ENCODE measurements at regions not wholly inside any gene's neighbourhood (a gene's known extent, or its start where the extent isn't known, plus 50 kb on each side); places are given as distances from the start of the nearest gene placed in this dataset.
"Not testable (repeated sequence)": the region's sequence is repeated elsewhere in the genome, so short reads cannot be mapped to it uniquely, and the experiment has no call there.

DNA sequence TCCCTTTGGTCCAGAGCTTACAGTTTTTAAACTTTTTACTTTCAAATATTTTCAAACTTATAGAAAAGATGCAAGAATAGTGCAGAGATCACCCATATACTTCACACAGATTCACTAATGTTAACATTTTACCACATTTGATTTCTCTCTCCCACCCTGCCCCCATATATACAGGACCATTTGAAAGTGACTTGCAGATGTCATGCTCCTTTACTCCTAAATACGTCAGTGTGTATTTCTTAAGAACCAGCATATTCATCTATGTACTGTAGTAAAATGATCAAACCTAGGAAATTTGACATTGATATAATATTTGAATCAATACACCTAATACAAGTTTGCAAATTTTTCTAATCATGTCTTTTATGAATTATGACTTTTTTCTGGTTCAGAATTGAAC lies 100.4 kb upstream of the CHD1 start (continued):
- TF ChIP-seq, protein P1, sequence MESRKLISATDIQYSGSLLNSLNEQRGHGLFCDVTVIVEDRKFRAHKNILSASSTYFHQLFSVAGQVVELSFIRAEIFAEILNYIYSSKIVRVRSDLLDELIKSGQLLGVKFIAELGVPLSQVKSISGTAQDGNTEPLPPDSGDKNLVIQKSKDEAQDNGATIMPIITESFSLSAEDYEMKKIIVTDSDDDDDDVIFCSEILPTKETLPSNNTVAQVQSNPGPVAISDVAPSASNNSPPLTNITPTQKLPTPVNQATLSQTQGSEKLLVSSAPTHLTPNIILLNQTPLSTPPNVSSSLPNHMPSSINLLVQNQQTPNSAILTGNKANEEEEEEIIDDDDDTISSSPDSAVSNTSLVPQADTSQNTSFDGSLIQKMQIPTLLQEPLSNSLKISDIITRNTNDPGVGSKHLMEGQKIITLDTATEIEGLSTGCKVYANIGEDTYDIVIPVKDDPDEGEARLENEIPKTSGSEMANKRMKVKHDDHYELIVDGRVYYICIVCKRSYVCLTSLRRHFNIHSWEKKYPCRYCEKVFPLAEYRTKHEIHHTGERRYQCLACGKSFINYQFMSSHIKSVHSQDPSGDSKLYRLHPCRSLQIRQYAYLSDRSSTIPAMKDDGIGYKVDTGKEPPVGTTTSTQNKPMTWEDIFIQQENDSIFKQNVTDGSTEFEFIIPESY (IDR thresholded peaks at IDR 0.05; ENCODE audit: extremely low read depth, insufficient replicate concordance, low read length), result no peak
- TF ChIP-seq POLR2AphosphoS5 (IDR thresholded peaks at IDR 0.05; ENCODE audit: low read depth, low read length), result no peak
- no peak for TF ChIP-seq EZH2 (IDR thresholded peaks at IDR 0.05)
- no peak for TF ChIP-seq CBX3 (IDR thresholded peaks at IDR 0.05; ENCODE audit: low read depth)

DNA sequence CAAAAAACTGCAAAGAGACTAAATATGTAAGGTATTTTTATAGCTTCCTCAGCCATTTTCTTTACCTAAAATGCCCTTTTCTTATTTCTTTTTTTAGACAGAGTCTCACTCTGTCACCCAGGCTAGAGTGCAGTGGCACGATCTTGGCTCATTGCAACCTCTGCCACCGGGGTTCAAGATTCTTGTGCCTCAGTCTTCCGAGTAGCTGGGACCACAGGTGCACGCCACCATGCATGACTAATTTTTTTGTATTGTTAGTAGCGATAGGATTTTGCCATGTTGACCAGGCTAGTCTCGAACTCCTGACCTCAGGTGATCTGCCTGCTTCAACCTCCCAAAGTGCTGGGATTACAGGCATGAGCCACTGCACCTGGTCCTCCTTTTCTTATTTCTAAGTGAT lies 99.4 kb upstream of the CHD1 start:
- H3K9ac ChIP-seq (ENCODE audit: low read length); CTCF ChIA-PET; H3K27ac ChIP-seq (ENCODE audit: low read depth, low read length); H3K9me2 ChIP-seq (ENCODE audit: insufficient read depth); intact Hi-C loops (cut with micrococcal nuclease); H3K36me3 ChIP-seq (ENCODE audit: control insufficient read depth in 1 of 2, insufficient read depth in 2 of 2, low read length in 2 of 2); H3K9me3 ChIP-seq (ENCODE audit: control insufficient read depth in 1 of 2, insufficient read depth in 1 of 2, low read depth in 1 of 2, low read length in 2 of 2); H2AFZ ChIP-seq (ENCODE audit: low read depth, low read length, poor library complexity, severe bottlenecking); RAD21 ChIA-PET (ENCODE audit: low non-redundant PET in 1 of 2, low total read pairs in 2 of 2, uncharacterized antibody in 2 of 2, unreplicated experiment in 2 of 2); H3K4me2 ChIP-seq (ENCODE audit: low read length); BruUV-seq (replicated peaks); H4K20me1 ChIP-seq (ENCODE audit: insufficient read depth); DNase-seq (ENCODE audit: low read depth, low spot score); H3K4me1 ChIP-seq (ENCODE audit: control insufficient read depth in 1 of 2, insufficient read depth in 2 of 2, low read length in 2 of 2); H3K4me3 ChIP-seq (replicated peaks in 1 of 2; ENCODE audit: low read depth in 1 of 2, low read length in 2 of 2); ATAC-seq; H3K79me2 ChIP-seq (ENCODE audit: insufficient read depth, low read length); H3K27me3 ChIP-seq (ENCODE audit: insufficient read depth, low read length): not testable (repeated sequence)
- POLR2A ChIA-PET, result interaction anchor here (1.1 kb wide), 1 partner anchor 8 kb away, joined by 3 read pairs; no protein-coding TSS in a partner anchor

DNA sequence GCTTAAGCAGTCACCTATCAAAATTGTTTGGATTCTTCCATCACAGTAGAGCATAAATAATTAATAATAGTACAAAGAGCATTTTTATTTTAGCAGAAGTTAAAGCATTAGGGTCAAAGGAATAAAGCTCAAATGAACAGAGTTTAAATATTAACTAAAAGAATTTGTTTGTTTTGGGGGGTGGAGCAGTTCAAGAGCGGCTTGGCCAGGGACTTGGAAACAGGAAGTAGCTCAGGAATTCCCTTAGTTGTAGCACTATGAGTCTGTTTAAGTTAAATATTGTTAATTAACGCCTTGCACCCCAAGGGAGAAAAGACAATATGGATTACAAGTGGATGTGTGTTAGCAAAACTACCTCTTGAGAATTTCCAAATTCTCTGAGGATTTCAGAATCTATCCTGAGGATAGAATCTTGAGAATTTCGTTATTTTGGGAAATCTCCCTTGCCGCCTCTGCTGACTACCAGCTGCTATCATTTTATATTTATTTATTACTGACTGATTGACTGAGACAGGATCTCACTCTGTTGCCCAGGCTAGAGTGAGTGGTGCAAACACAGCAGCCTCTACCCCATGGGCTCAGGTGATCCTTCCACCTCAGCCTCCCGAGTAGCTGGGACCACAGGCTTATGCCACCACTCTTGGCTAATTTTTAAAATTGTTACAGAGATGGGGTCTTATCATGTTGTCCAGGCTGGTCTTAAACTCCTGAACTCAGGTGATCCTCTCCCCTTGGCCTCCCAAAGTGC lies 96.7 kb upstream of the CHD1 start:
- ATAC-seq (no peak), DNase-seq (ENCODE audit: low read depth, low spot score) (no peak)
- Histone ChIP-seq H3K9ac (ENCODE audit: low read length) (no peak overlapping the region), H3K27me3 (ENCODE audit: insufficient read depth, low read length) (no peaks in the 10 kb centered on the region), H3K27ac (ENCODE audit: low read depth, low read length) (no peak overlapping the region), H3K79me2 (ENCODE audit: insufficient read depth, low read length) (no peaks in the 10 kb centered on the region), H3K4me1 (ENCODE audit: control insufficient read depth in 1 of 2, insufficient read depth in 2 of 2, low read length in 2 of 2) (peaks cover 11 to 12% of the 10 kb centered on the region in 2 experiments), H3K4me2 (ENCODE audit: low read length) (peak overlapping the region; percentile 5; the same call in 1 of the 2 replicates), H3K9me2 (ENCODE audit: insufficient read depth) (no peaks in the 10 kb centered on the region), H3K36me3 (ENCODE audit: control insufficient read depth in 1 of 2, insufficient read depth in 2 of 2, low read length in 2 of 2) (no peaks in the 10 kb centered on the region), H2AFZ (ENCODE audit: low read depth, low read length, poor library complexity, severe bottlenecking) (peak overlapping the region; percentile 85), H3K9me3 (ENCODE audit: control insufficient read depth in 1 of 2, insufficient read depth in 1 of 2, low read depth in 1 of 2, low read length in 2 of 2) (no peaks in the 10 kb centered on the region), H4K20me1 (ENCODE audit: insufficient read depth) (no peaks in the 10 kb centered on the region), H3K4me3 (replicated peaks in 1 of 2; ENCODE audit: low read depth in 1 of 2, low read length in 2 of 2) (no peak overlapping the region)
- ChIA-PET RAD21 (ENCODE audit: low non-redundant PET in 1 of 2, low total read pairs in 2 of 2, uncharacterized antibody in 2 of 2, unreplicated experiment in 2 of 2) (no interaction called here), POLR2A (no interaction called here), CTCF (no interaction called here)
- no TSS peak for BruUV-seq (replicated peaks)
- intact Hi-C loops (cut with micrococcal nuclease), result no loop called here
- TF ChIP-seq, protein P2, sequence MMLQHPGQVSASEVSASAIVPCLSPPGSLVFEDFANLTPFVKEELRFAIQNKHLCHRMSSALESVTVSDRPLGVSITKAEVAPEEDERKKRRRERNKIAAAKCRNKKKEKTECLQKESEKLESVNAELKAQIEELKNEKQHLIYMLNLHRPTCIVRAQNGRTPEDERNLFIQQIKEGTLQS (IDR thresholded peaks at IDR 0.05), result no peak
- TF ChIP-seq JUND (IDR thresholded peaks at IDR 0.05), result no peak
- TF ChIP-seq SP1 (IDR thresholded peaks at IDR 0.05; ENCODE audit: low read depth), result no peak
- TF ChIP-seq YY1 (IDR thresholded peaks at IDR 0.05; ENCODE audit: extremely low read depth, insufficient replicate concordance, low read depth, low read length), result no peak
- TF ChIP-seq RAD21 (IDR thresholded peaks at IDR 0.05; ENCODE audit: low read depth), result no peak
- no peak for TF ChIP-seq POLR2A (IDR thresholded peaks at IDR 0.05; ENCODE audit: borderline replicate concordance, extremely low read depth, insufficient read depth, insufficient read length)
- no peak for TF ChIP-seq EZH2 (IDR thresholded peaks at IDR 0.05)
- no peak for TF ChIP-seq CEBPB (IDR thresholded peaks at IDR 0.05; ENCODE audit: low read depth)
- TF ChIP-seq, protein P3, sequence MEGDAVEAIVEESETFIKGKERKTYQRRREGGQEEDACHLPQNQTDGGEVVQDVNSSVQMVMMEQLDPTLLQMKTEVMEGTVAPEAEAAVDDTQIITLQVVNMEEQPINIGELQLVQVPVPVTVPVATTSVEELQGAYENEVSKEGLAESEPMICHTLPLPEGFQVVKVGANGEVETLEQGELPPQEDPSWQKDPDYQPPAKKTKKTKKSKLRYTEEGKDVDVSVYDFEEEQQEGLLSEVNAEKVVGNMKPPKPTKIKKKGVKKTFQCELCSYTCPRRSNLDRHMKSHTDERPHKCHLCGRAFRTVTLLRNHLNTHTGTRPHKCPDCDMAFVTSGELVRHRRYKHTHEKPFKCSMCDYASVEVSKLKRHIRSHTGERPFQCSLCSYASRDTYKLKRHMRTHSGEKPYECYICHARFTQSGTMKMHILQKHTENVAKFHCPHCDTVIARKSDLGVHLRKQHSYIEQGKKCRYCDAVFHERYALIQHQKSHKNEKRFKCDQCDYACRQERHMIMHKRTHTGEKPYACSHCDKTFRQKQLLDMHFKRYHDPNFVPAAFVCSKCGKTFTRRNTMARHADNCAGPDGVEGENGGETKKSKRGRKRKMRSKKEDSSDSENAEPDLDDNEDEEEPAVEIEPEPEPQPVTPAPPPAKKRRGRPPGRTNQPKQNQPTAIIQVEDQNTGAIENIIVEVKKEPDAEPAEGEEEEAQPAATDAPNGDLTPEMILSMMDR (IDR thresholded peaks at IDR 0.05 in 2 of 3, conservative IDR thresholded peaks at IDR 0.05 in 1 of 3; ENCODE audit: borderline replicate concordance in 1 of 3, insufficient read depth in 1 of 3, low read depth in 2 of 3, low read length in 2 of 3), result no peak
- no peak for TF ChIP-seq FOSL1 (IDR thresholded peaks at IDR 0.05; ENCODE audit: low read depth)
- TF ChIP-seq, protein P4, sequence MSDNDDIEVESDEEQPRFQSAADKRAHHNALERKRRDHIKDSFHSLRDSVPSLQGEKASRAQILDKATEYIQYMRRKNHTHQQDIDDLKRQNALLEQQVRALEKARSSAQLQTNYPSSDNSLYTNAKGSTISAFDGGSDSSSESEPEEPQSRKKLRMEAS (IDR thresholded peaks at IDR 0.05), result no peak
- TF ChIP-seq CBX3 (IDR thresholded peaks at IDR 0.05; ENCODE audit: low read depth), result no peak
- TF ChIP-seq SRF (IDR thresholded peaks at IDR 0.05; ENCODE audit: low read depth), result no peak
